GM12872 (cell line): ENCODE measurements at regions not wholly inside any gene's neighbourhood (a gene's known extent, or its start where the extent isn't known, plus 50 kb on each side); places are given as distances from the start of the nearest gene placed in this dataset.

Experiments
- CTCF ChIP-seq: IDR thresholded peaks from 3 replicates; pipeline ENCODE4 v1.5.1; 2011; ENCODE audit warnings: low read depth, mild to moderate bottlenecking, low read length, moderate library complexity; ENCODE audit not compliant: insufficient read depth

DNA sequence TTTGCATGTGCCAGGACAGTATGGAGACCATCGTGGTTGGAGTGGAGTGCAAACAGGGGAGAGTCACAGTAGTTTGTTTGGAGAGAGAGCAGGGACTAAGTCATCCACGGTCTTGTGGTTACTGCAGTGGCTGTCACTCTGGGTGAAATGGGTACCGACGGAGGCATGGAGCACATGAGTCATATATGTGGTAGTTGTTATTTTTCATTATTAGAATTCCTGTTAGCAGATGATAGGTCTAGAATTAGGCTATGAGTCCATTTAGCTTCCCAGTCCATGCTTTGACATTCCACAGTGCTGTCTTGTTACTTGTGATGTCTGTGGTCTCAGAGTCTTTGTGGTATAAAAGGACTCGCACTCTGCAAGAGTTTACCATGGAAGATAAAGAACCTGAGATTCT, 303.9 kb downstream of the DMRT2 start:
- no peak for TF ChIP-seq CTCF

DNA sequence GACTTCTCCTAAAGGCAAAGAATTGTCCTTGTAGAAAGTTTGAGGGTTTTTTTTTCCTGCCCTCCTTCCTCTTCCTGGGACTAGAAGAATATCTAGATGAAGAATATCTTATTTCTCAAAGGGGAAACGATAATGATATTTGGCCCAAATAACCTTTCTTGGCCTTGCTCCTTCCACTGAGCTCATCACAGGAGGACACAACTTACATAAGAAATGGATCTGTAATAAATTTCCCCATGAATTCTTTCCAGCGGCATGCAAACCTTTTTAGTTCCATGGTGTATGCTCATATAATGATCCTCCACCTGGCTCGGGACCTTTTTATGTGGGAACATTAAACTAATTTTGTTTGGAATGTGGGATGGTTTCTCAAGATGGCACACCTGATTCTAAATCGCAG, 304.4 kb downstream of the DMRT2 start:
- TF ChIP-seq CTCF: no peak

GRCh38 chr9:1355656-1356055, 305.5 kb downstream of the DMRT2 start:
- TF ChIP-seq CTCF: no peak

DNA sequence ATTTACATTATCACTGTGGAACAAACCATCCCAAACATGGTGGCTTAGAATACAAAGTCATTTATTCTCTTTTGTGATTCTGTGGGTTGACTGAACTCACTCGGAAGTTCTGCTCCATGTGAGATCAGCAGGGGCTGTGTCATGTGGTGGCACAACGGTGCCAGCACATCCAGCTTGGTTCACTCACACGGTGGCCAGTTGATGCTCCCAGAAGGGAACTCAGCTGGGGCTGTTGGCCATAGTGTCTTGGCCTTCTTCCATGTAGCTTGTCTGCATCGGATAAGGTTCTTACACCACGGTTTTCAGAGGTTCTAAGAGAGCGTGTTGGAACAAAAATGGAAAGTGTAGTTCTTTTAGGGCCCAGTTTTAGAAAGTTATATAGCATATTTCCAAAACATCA, 312.7 kb downstream of the DMRT2 start:
- TF ChIP-seq CTCF: no peak

- no peak for TF ChIP-seq CTCF
Observed at GRCh38 chr9:1366276-1366675, 316.1 kb downstream of the DMRT2 start.

DNA sequence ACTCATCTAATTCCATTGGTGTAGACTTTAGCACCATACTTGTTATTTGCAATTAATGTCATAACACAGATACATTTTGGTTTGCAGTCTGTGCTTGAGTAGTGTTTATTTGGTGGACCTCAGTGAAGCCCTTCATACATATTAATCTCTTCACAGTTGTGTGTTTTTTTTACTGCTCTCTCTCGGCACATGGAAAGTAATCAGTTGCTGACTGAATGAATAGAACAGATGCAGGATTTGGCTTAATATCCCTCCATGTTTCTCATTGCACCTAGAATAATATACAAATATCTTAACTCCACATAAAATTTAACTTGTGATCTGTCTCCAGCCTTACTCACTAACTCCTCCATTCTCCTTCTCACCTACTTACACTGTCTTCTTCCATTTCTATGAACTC, 319.1 kb downstream of the DMRT2 start:
- no peak for TF ChIP-seq CTCF

DNA sequence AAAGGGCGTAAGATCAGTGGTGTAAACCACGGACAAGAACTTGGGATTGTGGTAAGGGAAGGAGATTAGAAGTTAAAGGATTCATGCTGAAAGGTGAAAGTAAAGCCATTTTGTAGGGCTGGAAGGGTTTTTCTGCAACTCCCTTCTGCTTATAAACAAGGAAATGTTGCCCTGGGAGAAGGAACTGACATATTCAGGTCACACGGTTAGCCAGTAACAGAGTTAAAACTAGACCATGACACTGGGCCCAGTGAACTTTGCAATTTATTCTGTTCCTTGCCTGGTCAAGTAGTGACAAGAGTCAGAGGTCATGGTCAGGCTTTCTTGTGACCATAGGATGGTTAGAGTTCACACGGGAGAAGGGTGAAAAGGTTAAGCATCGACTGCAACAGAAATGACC, 323.3 kb downstream of the DMRT2 start:
- TF ChIP-seq CTCF: no peak
